NCI-H1436 treated with DMSO at 0.1 percent for 48 hours (cell line): ENCODE measurements at regions not wholly inside any gene's neighbourhood (a gene's known extent, or its start where the extent isn't known, plus 50 kb on each side); places are given as distances from the start of the nearest gene placed in this dataset.

ENCODE experiments used
- DNase-seq: peaks from one replicate; lab custom pipeline; 2025; lab: John Stamatoyannopoulos, UW

- DNase-seq, result no peak
Measured at GRCh38 chr13:26831336-26831908, 70.8 kb upstream of the GPR12 start.

- no peak for DNase-seq
Measured at GRCh38 chr13:26829716-26830115, 69.1 kb upstream of the GPR12 start.

GRCh38 chr13:26824581-26824980 lies 64.0 kb upstream of the GPR12 start:
- DNase-seq, result no peak

- DNase-seq, result no peak
Measured at GRCh38 chr13:26822146-26822545, 61.6 kb upstream of the GPR12 start.

- no peak for DNase-seq
Measured at GRCh38 chr13:26821672-26822071, 61.1 kb upstream of the GPR12 start.

- no peak for DNase-seq
Measured at GRCh38 chr13:26820871-26821270, 60.3 kb upstream of the GPR12 start.

GRCh38 chr13:26819046-26819445 lies 58.5 kb upstream of the GPR12 start:
- no peak for DNase-seq

- DNase-seq, result no peak
Measured at GRCh38 chr13:26816881-26817280, 56.3 kb upstream of the GPR12 start.

- DNase-seq, result no peak
Measured at GRCh38 chr13:26813980-26814348, 53.4 kb upstream of the GPR12 start.

- no peak for DNase-seq
Measured at GRCh38 chr13:26813321-26813979, 52.9 kb upstream of the GPR12 start.

- no peak for DNase-seq
Measured at GRCh38 chr13:26811581-26811980, 51.0 kb upstream of the GPR12 start.
